ES-I3 (cell line): ENCODE measurements at regions not wholly inside any gene's neighbourhood (a gene's known extent, or its start where the extent isn't known, plus 50 kb on each side); places are given as distances from the start of the nearest gene placed in this dataset.

Experiments
- H3K36me3 ChIP-seq: 2 replicates; pipeline ENCODE4 v1.6.1; 2013; ENCODE audit warnings: mild to moderate bottlenecking, low read length, control low read depth, moderate library complexity; ENCODE audit not compliant: insufficient read depth
- H3K4me1 ChIP-seq: 2 replicates; pipeline ENCODE4 v1.6.1; 2013; ENCODE audit warnings: mild to moderate bottlenecking, control low read depth, low read length; ENCODE audit not compliant: insufficient read depth
- H3K9ac ChIP-seq: 2 replicates; pipeline ENCODE4 v1.6.1; 2013; ENCODE audit warnings: low read depth, mild to moderate bottlenecking, low read length, moderate library complexity
- H3K9me3 ChIP-seq: 2 replicates; pipeline ENCODE4 v1.6.1; 2013; ENCODE audit warnings: mild to moderate bottlenecking, low read length, moderate library complexity; ENCODE audit not compliant: control insufficient read depth, insufficient read depth

GRCh38 chr3:117068301-117068700 is 358.7 kb downstream of the TUSC7 start:
- Histone ChIP-seq H3K36me3 (no peaks in the 10 kb centered on the region), H3K9me3 (no peaks in the 10 kb centered on the region), H3K9ac (no peak overlapping the region), H3K4me1 (no peaks in the 10 kb centered on the region)

GRCh38 chr3:117074826-117075225 is 365.2 kb downstream of the TUSC7 start:
- H3K4me1 ChIP-seq, result peaks cover under 1% of the 10 kb centered on the region; the same call in 1 of the 2 replicates
- H3K9ac ChIP-seq, result no peak overlapping the region
- H3K36me3 ChIP-seq, result no peaks in the 10 kb centered on the region
- H3K9me3 ChIP-seq, result no peaks in the 10 kb centered on the region

GRCh38 chr3:117079997-117080396 is 370.4 kb downstream of the TUSC7 start:
- no peaks in the 10 kb centered on the region for H3K36me3 ChIP-seq
- H3K9ac ChIP-seq, result no peak overlapping the region
- peaks cover 15% of the 10 kb centered on the region; the same call in 1 of the 2 replicates for H3K4me1 ChIP-seq
- no peaks in the 10 kb centered on the region for H3K9me3 ChIP-seq

GRCh38 chr3:117080872-117081271 is 371.3 kb downstream of the TUSC7 start:
- no peaks in the 10 kb centered on the region for H3K9me3 ChIP-seq
- H3K36me3 ChIP-seq, result no peaks in the 10 kb centered on the region
- H3K4me1 ChIP-seq, result peaks cover 15% of the 10 kb centered on the region; the same call in 1 of the 2 replicates
- no peak overlapping the region for H3K9ac ChIP-seq

- Histone ChIP-seq H3K4me1 (peaks cover 15% of the 10 kb centered on the region; the same call in 1 of the 2 replicates), H3K36me3 (no peaks in the 10 kb centered on the region), H3K9me3 (no peaks in the 10 kb centered on the region), H3K9ac (no peak overlapping the region)
Observed at GRCh38 chr3:117084277-117084676, 374.7 kb downstream of the TUSC7 start.

- H3K4me1 ChIP-seq, result peaks cover 15% of the 10 kb centered on the region; the same call in 1 of the 2 replicates
- no peaks in the 10 kb centered on the region for H3K36me3 ChIP-seq
- H3K9me3 ChIP-seq, result no peaks in the 10 kb centered on the region
- H3K9ac ChIP-seq, result no peak overlapping the region
Observed at GRCh38 chr3:117084739-117085270, 375.2 kb downstream of the TUSC7 start.

- Histone ChIP-seq H3K4me1 (no peaks in the 10 kb centered on the region), H3K36me3 (no peaks in the 10 kb centered on the region), H3K9me3 (no peaks in the 10 kb centered on the region; the same call in 1 of the 2 replicates), H3K9ac (no peak overlapping the region)
Observed at GRCh38 chr3:117091676-117092075, 382.1 kb downstream of the TUSC7 start.

GRCh38 chr3:117096549-117096948 is 387.0 kb downstream of the TUSC7 start:
- Histone ChIP-seq H3K4me1 (no peaks in the 10 kb centered on the region), H3K36me3 (no peaks in the 10 kb centered on the region), H3K9me3 (no peaks in the 10 kb centered on the region), H3K9ac (no peak overlapping the region)

- no peak overlapping the region for H3K9ac ChIP-seq
- no peaks in the 10 kb centered on the region for H3K4me1 ChIP-seq
- no peaks in the 10 kb centered on the region for H3K9me3 ChIP-seq
- no peaks in the 10 kb centered on the region for H3K36me3 ChIP-seq
Observed at GRCh38 chr3:117097351-117097750, 387.8 kb downstream of the TUSC7 start.

- Histone ChIP-seq H3K4me1 (no peaks in the 10 kb centered on the region), H3K9me3 (peaks cover 5% of the 10 kb centered on the region), H3K36me3 (no peaks in the 10 kb centered on the region), H3K9ac (no peak overlapping the region)
Observed at GRCh38 chr3:117101697-117102096, 392.1 kb downstream of the TUSC7 start.

- Histone ChIP-seq H3K9me3 (peaks cover 5% of the 10 kb centered on the region), H3K4me1 (no peaks in the 10 kb centered on the region), H3K9ac (no peak overlapping the region), H3K36me3 (no peaks in the 10 kb centered on the region)
Observed at GRCh38 chr3:117102426-117102825, 392.8 kb downstream of the TUSC7 start.

GRCh38 chr3:117103675-117104074 is 394.1 kb downstream of the TUSC7 start:
- no peaks in the 10 kb centered on the region for H3K4me1 ChIP-seq
- peaks cover 5% of the 10 kb centered on the region for H3K9me3 ChIP-seq
- no peak overlapping the region for H3K9ac ChIP-seq
- H3K36me3 ChIP-seq, result no peaks in the 10 kb centered on the region

- Histone ChIP-seq H3K9me3 (peaks cover 5% of the 10 kb centered on the region), H3K4me1 (no peaks in the 10 kb centered on the region), H3K36me3 (no peaks in the 10 kb centered on the region), H3K9ac (no peak overlapping the region)
Observed at GRCh38 chr3:117104381-117104780, 394.8 kb downstream of the TUSC7 start.

- Histone ChIP-seq H3K9me3 (peaks cover 5% of the 10 kb centered on the region), H3K36me3 (no peaks in the 10 kb centered on the region), H3K4me1 (no peaks in the 10 kb centered on the region), H3K9ac (no peak overlapping the region)
Observed at GRCh38 chr3:117104792-117105191, 395.2 kb downstream of the TUSC7 start.

GRCh38 chr3:117105686-117106085 is 396.1 kb downstream of the TUSC7 start:
- Histone ChIP-seq H3K36me3 (no peaks in the 10 kb centered on the region), H3K4me1 (no peaks in the 10 kb centered on the region), H3K9me3 (peaks cover 5% of the 10 kb centered on the region), H3K9ac (no peak overlapping the region)

GRCh38 chr3:117106396-117106795 is 396.8 kb downstream of the TUSC7 start:
- Histone ChIP-seq H3K9ac (no peak overlapping the region), H3K4me1 (no peaks in the 10 kb centered on the region), H3K9me3 (peaks cover 5% of the 10 kb centered on the region), H3K36me3 (no peaks in the 10 kb centered on the region)
